ENCODE measurements at regions not wholly inside any gene's neighbourhood (a gene's known extent, or its start where the extent isn't known, plus 50 kb on each side); places are given as distances from the start of the nearest gene placed in this dataset.
"Not testable (repeated sequence)": the region's sequence is repeated elsewhere in the genome, so short reads cannot be mapped to it uniquely, and the experiment has no call there.

- DNase-seq (ENCODE audit: low read depth) (no peak), FAIRE-seq (no peak)
- no peaks in the 10 kb centered on the region for H3K27me3 ChIP-seq (ENCODE audit: insufficient read depth, low read length)
- Mint-ChIP-seq H3K36me3 (ENCODE audit: low read depth, unreplicated experiment) (no peaks in the 10 kb centered on the region), H3K9me3 (ENCODE audit: unreplicated experiment) (no peaks in the 10 kb centered on the region), H3K27me3 (ENCODE audit: low read depth, unreplicated experiment) (no peaks in the 10 kb centered on the region), H3K27ac (ENCODE audit: unreplicated experiment) (no peak overlapping the region), H3K4me1 (ENCODE audit: low read depth, unreplicated experiment) (peaks cover 4% of the 10 kb centered on the region), H3K4me3 (ENCODE audit: unreplicated experiment) (no peak overlapping the region)
- TF ChIP-seq EZH2 (IDR thresholded peaks at IDR 0.05; ENCODE audit: insufficient read depth, low read length): no peak
- TF ChIP-seq, protein P1, sequence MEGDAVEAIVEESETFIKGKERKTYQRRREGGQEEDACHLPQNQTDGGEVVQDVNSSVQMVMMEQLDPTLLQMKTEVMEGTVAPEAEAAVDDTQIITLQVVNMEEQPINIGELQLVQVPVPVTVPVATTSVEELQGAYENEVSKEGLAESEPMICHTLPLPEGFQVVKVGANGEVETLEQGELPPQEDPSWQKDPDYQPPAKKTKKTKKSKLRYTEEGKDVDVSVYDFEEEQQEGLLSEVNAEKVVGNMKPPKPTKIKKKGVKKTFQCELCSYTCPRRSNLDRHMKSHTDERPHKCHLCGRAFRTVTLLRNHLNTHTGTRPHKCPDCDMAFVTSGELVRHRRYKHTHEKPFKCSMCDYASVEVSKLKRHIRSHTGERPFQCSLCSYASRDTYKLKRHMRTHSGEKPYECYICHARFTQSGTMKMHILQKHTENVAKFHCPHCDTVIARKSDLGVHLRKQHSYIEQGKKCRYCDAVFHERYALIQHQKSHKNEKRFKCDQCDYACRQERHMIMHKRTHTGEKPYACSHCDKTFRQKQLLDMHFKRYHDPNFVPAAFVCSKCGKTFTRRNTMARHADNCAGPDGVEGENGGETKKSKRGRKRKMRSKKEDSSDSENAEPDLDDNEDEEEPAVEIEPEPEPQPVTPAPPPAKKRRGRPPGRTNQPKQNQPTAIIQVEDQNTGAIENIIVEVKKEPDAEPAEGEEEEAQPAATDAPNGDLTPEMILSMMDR (IDR thresholded peaks at IDR 0.05; ENCODE audit: insufficient read depth, low read depth, low read length): no peak
- no peak overlapping the region for H3K4me3 ChIP-seq (ENCODE audit: insufficient read depth, low read depth, low read length)
- H3K9ac ChIP-seq (ENCODE audit: low read length): no peak overlapping the region
- H3K9me3 ChIP-seq (ENCODE audit: insufficient read depth, low read depth, low read length): no peaks in the 10 kb centered on the region
- H3K79me2 ChIP-seq (ENCODE audit: insufficient read depth, low read length): no peaks in the 10 kb centered on the region
- H4K20me1 ChIP-seq (ENCODE audit: insufficient read depth, low read length): no peaks in the 10 kb centered on the region
- no peak overlapping the region for H3K4me2 ChIP-seq (ENCODE audit: low read length)
- no peak overlapping the region for H3K27ac ChIP-seq (ENCODE audit: low read depth, low read length)
- no peaks in the 10 kb centered on the region for H3K36me3 ChIP-seq (ENCODE audit: insufficient read depth, low read length)
- no peaks in the 10 kb centered on the region for H3K4me1 ChIP-seq (ENCODE audit: insufficient read depth, low read length)
- H2AFZ ChIP-seq (ENCODE audit: low read depth, low read length): no peak overlapping the region
These were observed 791.5 kb downstream of the METTL15 start for GRCh38 chr11:28899706-28900105.

DNA sequence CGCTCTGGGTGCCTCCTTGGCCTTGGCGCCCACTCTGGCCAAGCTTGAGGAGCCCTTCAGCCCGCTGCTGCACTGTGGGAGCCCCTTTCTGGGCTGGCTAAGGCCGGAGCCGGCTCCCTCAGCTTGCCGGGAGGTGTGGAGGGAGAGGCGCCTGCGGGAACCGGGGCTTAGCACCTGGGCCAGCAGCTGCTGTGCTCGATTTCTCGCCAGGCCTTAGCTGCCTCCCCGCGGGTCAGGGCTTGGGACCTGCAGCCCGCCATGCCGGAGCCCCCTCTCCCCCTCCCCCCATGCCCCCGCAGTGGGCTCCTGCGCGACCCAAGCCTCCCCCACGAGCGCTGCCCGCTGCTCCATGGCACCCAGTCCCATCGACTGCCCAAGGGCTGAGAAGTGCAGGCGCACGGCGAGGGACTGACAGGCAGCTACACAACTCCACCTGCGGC lies 782.4 kb downstream of the METTL15 start:
- H3K4me1 ChIP-seq (ENCODE audit: insufficient read depth, low read length): not testable (repeated sequence)

GRCh38 chr11:28887681-28888080 lies 779.5 kb downstream of the METTL15 start:
- no peak overlapping the region for H3K4me3 Mint-ChIP-seq (ENCODE audit: unreplicated experiment)
- no peaks in the 10 kb centered on the region for H3K27me3 ChIP-seq (ENCODE audit: insufficient read depth, low read length)
- no peaks in the 10 kb centered on the region for H3K36me3 ChIP-seq (ENCODE audit: insufficient read depth, low read length)
- FAIRE-seq (no peak), DNase-seq (ENCODE audit: low read depth) (no peak)
- no peak overlapping the region for H3K9ac ChIP-seq (ENCODE audit: low read length)
- H2AFZ ChIP-seq (ENCODE audit: low read depth, low read length): no peak overlapping the region
- H3K27me3 Mint-ChIP-seq (ENCODE audit: low read depth, unreplicated experiment): no peaks in the 10 kb centered on the region
- no peak for TF ChIP-seq EZH2 (IDR thresholded peaks at IDR 0.05; ENCODE audit: insufficient read depth, low read length)
- TF ChIP-seq, protein P1 (IDR thresholded peaks at IDR 0.05; ENCODE audit: insufficient read depth, low read depth, low read length): no peak
- H3K9me3 ChIP-seq (ENCODE audit: insufficient read depth, low read depth, low read length): no peaks in the 10 kb centered on the region
- peaks cover 11% of the 10 kb centered on the region for H3K9me3 Mint-ChIP-seq (ENCODE audit: unreplicated experiment)
- no peaks in the 10 kb centered on the region for H3K4me1 ChIP-seq (ENCODE audit: insufficient read depth, low read length)
- no peak overlapping the region for H3K4me2 ChIP-seq (ENCODE audit: low read length)
- no peak overlapping the region for H3K27ac ChIP-seq (ENCODE audit: low read depth, low read length)
- H3K4me1 Mint-ChIP-seq (ENCODE audit: low read depth, unreplicated experiment): no peaks in the 10 kb centered on the region
- no peaks in the 10 kb centered on the region for H3K79me2 ChIP-seq (ENCODE audit: insufficient read depth, low read length)
- H3K36me3 Mint-ChIP-seq (ENCODE audit: low read depth, unreplicated experiment): no peaks in the 10 kb centered on the region
- H3K4me3 ChIP-seq (ENCODE audit: insufficient read depth, low read depth, low read length): no peak overlapping the region
- H4K20me1 ChIP-seq (ENCODE audit: insufficient read depth, low read length): no peaks in the 10 kb centered on the region
- H3K27ac Mint-ChIP-seq (ENCODE audit: unreplicated experiment): no peak overlapping the region

More for the DNA sequence above, 782.4 kb downstream of the METTL15 start:
- H3K4me3 ChIP-seq (ENCODE audit: insufficient read depth, low read depth, low read length); H3K27ac Mint-ChIP-seq (ENCODE audit: unreplicated experiment); H3K9me3 ChIP-seq (ENCODE audit: insufficient read depth, low read depth, low read length); H3K27me3 ChIP-seq (ENCODE audit: insufficient read depth, low read length); H4K20me1 ChIP-seq (ENCODE audit: insufficient read depth, low read length); DNase-seq (ENCODE audit: low read depth); H3K4me2 ChIP-seq (ENCODE audit: low read length); FAIRE-seq; H3K9ac ChIP-seq (ENCODE audit: low read length); H3K36me3 ChIP-seq (ENCODE audit: insufficient read depth, low read length); H3K4me1 Mint-ChIP-seq (ENCODE audit: low read depth, unreplicated experiment); H2AFZ ChIP-seq (ENCODE audit: low read depth, low read length); H3K27me3 Mint-ChIP-seq (ENCODE audit: low read depth, unreplicated experiment); H3K36me3 Mint-ChIP-seq (ENCODE audit: low read depth, unreplicated experiment); H3K27ac ChIP-seq (ENCODE audit: low read depth, low read length); H3K79me2 ChIP-seq (ENCODE audit: insufficient read depth, low read length); H3K4me3 Mint-ChIP-seq (ENCODE audit: unreplicated experiment): not testable (repeated sequence)
- H3K9me3 Mint-ChIP-seq (ENCODE audit: unreplicated experiment): peaks cover 11% of the 10 kb centered on the region
